HUES6 (cell line): ENCODE measurements at regions not wholly inside any gene's neighbourhood (a gene's known extent, or its start where the extent isn't known, plus 50 kb on each side); places are given as distances from the start of the nearest gene placed in this dataset.

ENCODE experiments used
- H3K27ac ChIP-seq: 2 replicates; pipeline ENCODE4 v1.7.0; 2013; ENCODE audit warnings: low read depth, mild to moderate bottlenecking, low read length, inconsistent platforms
- H3K27me3 ChIP-seq: 2 replicates; pipeline ENCODE4 v1.6.1; 2013; ENCODE audit warnings: low read length; ENCODE audit not compliant: control insufficient read depth, insufficient read depth
- H3K36me3 ChIP-seq: 2 replicates; pipeline ENCODE4 v1.6.1; 2013; ENCODE audit warnings: low read length; ENCODE audit not compliant: control insufficient read depth, insufficient read depth
- H3K4me1 ChIP-seq: 2 replicates; pipeline ENCODE4 v1.6.1; 2013; ENCODE audit warnings: low read length; ENCODE audit not compliant: control insufficient read depth, insufficient read depth
- H3K4me3 ChIP-seq: 2 replicates; pipeline ENCODE4 v1.5.1; 2013; ENCODE audit warnings: low read depth, low read length
- H3K9ac ChIP-seq: one replicate; pipeline ENCODE4 v1.6.1; 2013; ENCODE audit warnings: mild to moderate bottlenecking, low read length
- H3K9me3 ChIP-seq: 2 replicates; pipeline ENCODE4 v1.6.1; 2013; ENCODE audit warnings: low read depth, low read length; ENCODE audit not compliant: control insufficient read depth, insufficient read depth

GRCh38 chr4:163582703-163583102 is 88.2 kb downstream of the TMA16 start:
- H3K4me3 ChIP-seq: no peak overlapping the region
- no peaks in the 10 kb centered on the region for H3K27me3 ChIP-seq
- no peaks in the 10 kb centered on the region for H3K4me1 ChIP-seq
- H3K9me3 ChIP-seq: no peaks in the 10 kb centered on the region
- H3K36me3 ChIP-seq: no peaks in the 10 kb centered on the region
- H3K9ac ChIP-seq: no peak overlapping the region
- no peak overlapping the region for H3K27ac ChIP-seq

GRCh38 chr4:163587867-163588266 is 93.4 kb downstream of the TMA16 start:
- H3K9ac ChIP-seq: no peak overlapping the region
- H3K4me3 ChIP-seq: no peak overlapping the region
- H3K27me3 ChIP-seq: no peaks in the 10 kb centered on the region
- no peak overlapping the region for H3K27ac ChIP-seq
- no peaks in the 10 kb centered on the region for H3K4me1 ChIP-seq
- no peaks in the 10 kb centered on the region for H3K36me3 ChIP-seq
- H3K9me3 ChIP-seq: no peaks in the 10 kb centered on the region

GRCh38 chr4:163588532-163588931 is 94.0 kb downstream of the TMA16 start:
- Histone ChIP-seq H3K4me3 (no peak overlapping the region), H3K4me1 (no peaks in the 10 kb centered on the region), H3K27ac (no peak overlapping the region), H3K9ac (no peak overlapping the region), H3K27me3 (no peaks in the 10 kb centered on the region), H3K9me3 (no peaks in the 10 kb centered on the region), H3K36me3 (no peaks in the 10 kb centered on the region)

DNA sequence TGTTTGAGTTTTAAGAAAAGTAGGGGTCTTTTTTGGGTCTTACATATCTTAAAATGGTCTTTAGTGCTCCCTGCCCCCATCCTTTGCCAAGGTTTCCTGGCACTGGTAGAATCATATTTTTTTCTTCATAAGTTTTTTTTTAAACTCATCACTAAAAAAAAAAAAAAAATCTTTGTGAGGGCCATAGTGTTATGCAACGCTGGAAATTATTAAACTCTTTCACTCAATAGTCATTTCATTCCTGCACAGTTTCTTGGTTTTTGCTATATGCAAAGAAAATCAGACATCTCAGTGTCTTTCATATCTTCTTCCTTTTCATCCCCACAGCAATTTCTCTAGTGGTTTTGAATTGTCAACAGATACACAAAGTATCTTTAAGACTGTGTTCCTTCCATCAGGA is 95.6 kb downstream of the TMA16 start:
- Histone ChIP-seq H3K9me3 (no peaks in the 10 kb centered on the region), H3K4me3 (no peak overlapping the region), H3K9ac (no peak overlapping the region), H3K27me3 (no peaks in the 10 kb centered on the region), H3K4me1 (no peaks in the 10 kb centered on the region), H3K36me3 (no peaks in the 10 kb centered on the region), H3K27ac (no peak overlapping the region)

GRCh38 chr4:163590619-163591264 is 96.3 kb downstream of the TMA16 start:
- Histone ChIP-seq H3K36me3 (no peaks in the 10 kb centered on the region), H3K4me1 (no peaks in the 10 kb centered on the region), H3K9ac (no peak overlapping the region), H3K27me3 (no peaks in the 10 kb centered on the region), H3K27ac (no peak overlapping the region), H3K9me3 (no peaks in the 10 kb centered on the region), H3K4me3 (no peak overlapping the region)

DNA sequence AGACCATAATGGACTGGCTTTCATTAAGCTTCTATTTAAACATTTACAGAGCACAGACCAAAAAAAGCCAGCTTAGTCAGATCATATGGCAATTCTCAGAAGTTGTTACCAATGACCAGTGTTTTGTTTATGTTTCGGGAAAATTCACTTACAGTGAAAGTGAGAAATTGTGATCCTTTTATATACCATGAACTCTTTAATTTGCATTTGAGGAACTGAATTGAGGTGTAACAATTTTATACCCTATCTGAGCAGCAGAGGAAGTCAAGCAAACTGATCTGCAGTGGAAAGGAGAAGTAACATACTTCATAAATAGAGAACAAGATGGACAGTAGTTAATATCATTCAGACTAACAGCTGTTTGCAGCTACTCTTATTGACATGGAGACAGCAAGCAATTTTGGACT is 97.1 kb downstream of the TMA16 start:
- Histone ChIP-seq H3K4me3 (no peak overlapping the region), H3K27me3 (no peaks in the 10 kb centered on the region), H3K9me3 (no peaks in the 10 kb centered on the region), H3K27ac (no peak overlapping the region), H3K36me3 (no peaks in the 10 kb centered on the region), H3K9ac (no peak overlapping the region), H3K4me1 (no peaks in the 10 kb centered on the region)

DNA sequence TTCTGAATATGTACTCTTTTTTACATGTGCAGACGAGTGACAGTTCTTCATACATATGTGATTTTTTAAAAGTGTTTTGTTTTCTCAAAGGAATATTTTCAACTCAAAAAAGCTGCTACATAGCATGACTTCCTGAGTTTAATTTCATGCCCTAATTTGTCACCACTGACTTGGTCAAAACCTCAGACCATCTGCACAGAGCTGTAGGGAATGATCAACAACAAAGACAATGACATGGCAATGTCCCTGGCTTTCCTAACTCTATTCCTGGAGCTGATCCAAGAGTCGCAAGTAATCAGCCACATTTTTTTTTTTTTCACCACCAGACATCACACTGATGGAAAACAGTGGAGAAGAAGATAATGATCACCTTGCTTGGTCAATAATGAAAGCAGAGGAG is 97.7 kb downstream of the TMA16 start:
- no peak overlapping the region for H3K9ac ChIP-seq
- H3K36me3 ChIP-seq: no peaks in the 10 kb centered on the region
- no peak overlapping the region for H3K4me3 ChIP-seq
- H3K27ac ChIP-seq: no peak overlapping the region
- no peaks in the 10 kb centered on the region for H3K27me3 ChIP-seq
- no peaks in the 10 kb centered on the region for H3K9me3 ChIP-seq
- no peaks in the 10 kb centered on the region for H3K4me1 ChIP-seq

GRCh38 chr4:163595580-163595979 is 101.1 kb downstream of the TMA16 start:
- no peaks in the 10 kb centered on the region for H3K36me3 ChIP-seq
- H3K9ac ChIP-seq: no peak overlapping the region
- H3K27ac ChIP-seq: no peak overlapping the region
- H3K9me3 ChIP-seq: no peaks in the 10 kb centered on the region
- H3K4me1 ChIP-seq: no peaks in the 10 kb centered on the region
- H3K27me3 ChIP-seq: no peaks in the 10 kb centered on the region
- H3K4me3 ChIP-seq: no peak overlapping the region

DNA sequence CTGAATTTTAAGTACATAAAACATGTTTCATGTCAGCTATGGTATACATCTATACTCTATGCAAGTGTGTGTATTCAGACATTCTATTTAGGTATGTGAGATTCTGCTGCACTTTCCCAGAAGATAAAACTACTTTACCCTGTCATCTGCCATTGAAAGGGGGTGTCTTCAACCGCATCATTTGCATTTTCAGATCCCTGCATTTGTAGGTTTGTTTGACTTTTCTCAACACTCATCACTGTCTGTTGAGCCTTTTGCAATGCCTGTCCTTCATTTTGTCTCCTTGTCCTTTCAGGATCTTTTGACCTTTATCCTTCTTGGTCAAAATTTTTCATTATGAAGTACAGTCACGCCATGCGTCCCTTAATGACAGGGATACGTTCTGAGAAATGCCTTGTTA is 103.5 kb downstream of the TMA16 start:
- H3K27ac ChIP-seq: no peak overlapping the region
- H3K9ac ChIP-seq: no peak overlapping the region
- no peaks in the 10 kb centered on the region for H3K4me1 ChIP-seq

GRCh38 chr4:163598489-163598888 is 104.0 kb downstream of the TMA16 start:
- no peaks in the 10 kb centered on the region for H3K9me3 ChIP-seq
- H3K27ac ChIP-seq: no peak overlapping the region
- H3K4me3 ChIP-seq: no peak overlapping the region
- no peaks in the 10 kb centered on the region for H3K27me3 ChIP-seq
- no peaks in the 10 kb centered on the region for H3K36me3 ChIP-seq
- H3K9ac ChIP-seq: no peak overlapping the region
- H3K4me1 ChIP-seq: no peaks in the 10 kb centered on the region

More for the DNA sequence above, 103.5 kb downstream of the TMA16 start:
- no peaks in the 10 kb centered on the region for H3K27me3 ChIP-seq
- no peaks in the 10 kb centered on the region for H3K9me3 ChIP-seq
- no peak overlapping the region for H3K4me3 ChIP-seq
- H3K36me3 ChIP-seq: no peaks in the 10 kb centered on the region

DNA sequence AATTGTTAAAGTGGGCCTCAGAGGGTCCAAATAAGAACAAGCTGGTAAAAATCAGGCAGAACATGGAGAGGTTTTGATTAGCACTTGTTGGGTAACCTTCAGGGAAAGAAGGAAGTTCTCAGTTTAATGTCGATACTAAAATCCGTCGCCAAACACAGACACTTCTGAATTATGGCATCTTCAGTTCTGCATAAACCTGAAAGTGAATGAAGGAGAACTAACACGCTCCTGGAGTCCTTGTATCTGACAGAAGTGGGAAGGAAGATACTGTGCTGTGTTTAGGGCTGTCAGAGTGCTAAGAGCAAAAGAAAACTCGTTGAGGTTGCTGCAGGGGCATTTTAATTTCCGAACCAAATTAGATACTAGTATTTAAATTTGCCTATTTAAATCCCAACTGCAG is 106.2 kb downstream of the TMA16 start:
- Histone ChIP-seq H3K36me3 (no peaks in the 10 kb centered on the region), H3K4me1 (no peaks in the 10 kb centered on the region), H3K27ac (no peak overlapping the region), H3K9ac (no peak overlapping the region), H3K4me3 (no peak overlapping the region), H3K9me3 (no peaks in the 10 kb centered on the region), H3K27me3 (no peaks in the 10 kb centered on the region)

GRCh38 chr4:163603257-163603656 is 108.8 kb downstream of the TMA16 start:
- Histone ChIP-seq H3K9me3 (no peaks in the 10 kb centered on the region), H3K27ac (no peak overlapping the region), H3K4me1 (no peaks in the 10 kb centered on the region), H3K9ac (no peak overlapping the region), H3K27me3 (no peaks in the 10 kb centered on the region), H3K4me3 (no peak overlapping the region), H3K36me3 (no peaks in the 10 kb centered on the region)
